T-helper 22 cell (primary cell): ENCODE measurements at regions not wholly inside any gene's neighbourhood (a gene's known extent, or its start where the extent isn't known, plus 50 kb on each side); places are given as distances from the start of the nearest gene placed in this dataset.

Source experiments
- DNase-seq: peaks from one replicate; pipeline ENCODE4 v3.0.0-alpha.2; 2020; ENCODE audit warnings: low read depth

GRCh38 chr22:48591286-48592065 lies 1236.2 kb downstream of the BRD1 start:
- DNase-seq = no peak

DNA sequence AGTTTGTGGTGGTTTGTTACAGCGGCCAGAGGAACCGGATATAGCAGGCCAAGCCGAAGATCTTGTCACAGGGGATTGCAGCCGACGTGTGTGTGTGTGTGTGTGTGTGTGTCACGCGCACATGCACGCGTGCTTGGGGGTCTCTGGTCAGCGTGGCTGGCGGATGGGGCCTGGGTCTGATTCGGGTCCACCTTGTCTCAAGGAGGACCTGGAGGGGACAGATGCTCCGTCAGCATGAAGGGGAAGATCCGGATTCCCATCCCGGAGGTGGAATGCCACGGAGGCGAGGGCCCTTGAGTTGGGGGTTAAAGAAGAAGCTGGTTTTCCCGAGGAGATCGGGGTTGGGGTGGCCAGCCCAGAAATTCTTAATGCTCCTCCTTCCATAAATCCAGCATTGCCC lies 1237.8 kb downstream of the BRD1 start:
- DNase-seq = no peak

GRCh38 chr22:48588878-48589450 lies 1238.7 kb downstream of the BRD1 start:
- no peak for DNase-seq

DNA sequence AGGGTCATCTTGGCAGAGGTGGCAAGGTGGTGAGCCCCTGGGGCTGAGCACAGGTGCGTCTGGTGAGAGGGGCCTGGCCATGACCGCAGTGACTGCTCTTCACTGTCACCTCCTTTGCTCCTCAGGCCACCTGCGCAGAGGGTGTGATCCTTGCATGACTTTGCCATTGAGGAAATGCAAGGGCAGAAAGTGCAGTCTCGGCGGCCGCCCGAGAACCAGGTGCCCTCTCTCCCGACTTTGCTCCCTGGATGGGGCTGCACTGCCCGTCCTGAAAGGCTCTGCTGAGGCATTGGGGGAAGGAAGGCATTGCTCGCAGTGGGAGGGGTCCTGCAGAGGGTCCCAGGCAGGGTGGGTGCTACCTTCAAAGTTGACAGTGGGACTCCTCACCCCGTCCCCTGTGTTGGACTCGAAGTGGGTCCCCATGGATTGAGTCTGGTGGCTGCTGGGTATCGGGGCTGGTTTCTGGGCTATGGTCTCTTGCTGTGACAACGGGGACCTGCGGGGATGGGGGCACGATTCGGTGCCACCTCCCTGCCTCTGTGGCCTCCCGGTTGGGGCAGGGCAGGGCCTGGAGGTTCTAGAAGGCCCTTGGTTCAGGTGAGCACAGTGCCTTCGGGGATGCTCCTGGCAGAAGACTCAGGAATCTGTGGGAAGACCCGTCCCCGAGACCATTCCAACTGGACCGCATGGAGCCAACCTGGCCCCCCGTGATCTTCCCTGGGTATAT lies 1239.4 kb downstream of the BRD1 start:
- no peak for DNase-seq

GRCh38 chr22:48587236-48587865 lies 1240.3 kb downstream of the BRD1 start:
- no peak for DNase-seq

DNA sequence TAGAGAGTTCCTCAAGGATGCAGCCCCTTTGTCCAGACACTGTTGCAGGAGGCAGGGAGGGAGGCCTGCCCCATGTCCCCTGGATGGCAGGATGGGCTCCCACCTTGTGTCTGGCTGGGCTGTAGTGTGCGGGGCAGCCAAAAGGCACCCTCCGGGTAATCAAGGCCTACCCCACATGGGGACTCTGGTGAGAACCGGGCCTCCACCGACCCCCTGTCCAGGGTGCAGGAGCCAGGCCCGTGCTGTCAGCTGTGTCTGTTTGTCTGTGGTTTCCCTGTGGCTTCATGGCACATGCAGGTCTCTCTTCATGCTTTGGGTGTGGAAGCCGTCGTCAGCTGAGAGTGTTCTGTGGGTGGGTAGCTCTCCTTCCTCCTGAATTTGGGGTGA lies 1240.9 kb downstream of the BRD1 start:
- no peak for DNase-seq

GRCh38 chr22:48585916-48586798 lies 1241.5 kb downstream of the BRD1 start:
- DNase-seq = no peak

DNA sequence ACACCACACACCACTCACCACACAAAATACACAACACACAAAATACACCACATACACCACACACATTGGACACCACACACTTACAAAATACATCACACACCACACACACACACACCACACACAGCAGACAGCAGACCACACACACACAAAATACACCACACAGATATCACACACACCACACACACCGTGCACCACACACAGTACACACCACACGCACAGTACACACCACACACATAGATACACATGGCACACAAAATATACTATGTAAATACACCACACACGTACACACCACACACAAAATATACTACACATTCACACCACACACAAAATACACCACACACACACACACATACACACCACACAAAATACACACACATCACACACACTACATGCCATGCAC lies 1243.5 kb downstream of the BRD1 start:
- no peak for DNase-seq

GRCh38 chr22:48581796-48582469 lies 1245.7 kb downstream of the BRD1 start:
- DNase-seq = no peak

DNA sequence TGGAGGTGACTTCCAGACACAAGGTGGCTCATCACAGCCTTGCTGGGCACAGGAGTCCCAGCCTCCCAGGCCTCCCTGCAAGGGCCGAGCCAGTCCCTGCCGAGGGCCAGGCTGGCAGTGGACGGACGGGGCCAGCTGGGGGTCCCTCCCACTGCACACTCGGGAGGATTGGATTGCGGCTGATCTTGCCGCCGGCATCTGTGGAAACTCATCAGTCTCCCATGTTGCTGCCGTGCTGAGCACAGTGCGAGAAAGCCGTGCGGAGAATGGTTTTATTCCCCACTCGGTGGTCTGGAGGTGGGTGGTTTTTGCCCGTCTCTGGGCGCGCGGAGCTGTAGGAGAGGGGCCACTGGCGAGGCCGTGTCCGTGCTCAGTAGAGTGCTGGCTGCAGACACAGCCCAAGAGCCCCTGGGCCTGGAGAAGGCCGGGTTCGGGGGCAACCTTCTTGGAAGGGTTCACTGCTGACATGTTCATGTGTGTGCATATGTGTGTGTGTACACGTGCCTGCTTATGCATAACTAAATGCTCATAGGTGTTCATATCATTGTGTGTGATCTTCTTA lies 1246.4 kb downstream of the BRD1 start:
- DNase-seq = no peak

GRCh38 chr22:48580481-48580970 lies 1247.1 kb downstream of the BRD1 start:
- no peak for DNase-seq

- DNase-seq = no peak
These were observed 1247.8 kb downstream of the BRD1 start for GRCh38 chr22:48579928-48580309.

- no peak for DNase-seq
These were observed 1248.4 kb downstream of the BRD1 start for GRCh38 chr22:48579043-48579927.

DNA sequence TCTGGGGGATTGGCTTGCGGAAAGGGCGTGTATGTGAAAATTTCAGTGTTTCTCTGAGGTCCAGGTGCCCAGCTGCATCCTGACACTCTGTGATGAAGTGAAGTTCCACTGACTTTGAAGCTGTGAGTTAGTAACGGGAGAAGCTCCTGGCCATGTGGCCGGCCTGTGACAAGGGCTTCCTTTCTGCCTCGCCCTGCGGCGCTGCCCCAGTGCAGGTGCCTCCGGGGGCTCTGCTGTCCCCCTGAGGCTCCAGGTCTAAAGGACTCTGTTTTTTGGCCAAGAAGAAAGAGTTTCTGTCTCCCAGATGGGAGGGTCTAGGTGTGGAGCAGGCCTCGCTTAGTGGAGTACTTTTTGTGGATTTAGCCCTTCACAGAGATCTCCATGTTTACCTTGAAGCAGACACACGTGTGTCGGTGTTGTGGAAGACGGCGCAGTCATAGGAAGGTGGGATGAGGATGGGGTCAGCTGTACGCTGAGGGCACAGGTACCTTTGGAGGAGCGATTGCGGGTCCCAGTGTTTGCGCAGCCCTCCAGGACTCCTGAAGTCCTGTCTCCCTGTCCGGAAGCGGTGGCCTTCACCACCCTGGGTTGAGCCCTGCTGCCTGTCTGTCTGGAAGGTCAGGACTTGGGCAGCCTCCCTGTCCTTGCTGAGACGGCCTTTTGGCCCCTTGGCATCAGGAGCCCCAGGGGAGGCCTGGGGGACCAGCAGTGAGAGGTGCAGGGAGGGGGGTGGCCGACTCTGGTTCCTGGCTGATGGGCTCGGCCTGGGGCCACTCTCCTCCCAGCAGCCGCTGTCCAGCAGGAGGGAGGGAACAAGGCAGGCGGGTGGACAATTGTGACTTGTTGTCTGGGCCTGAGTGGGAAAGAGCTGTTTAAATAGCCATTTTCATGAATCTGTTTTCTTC lies 1249.3 kb downstream of the BRD1 start:
- no peak for DNase-seq

DNA sequence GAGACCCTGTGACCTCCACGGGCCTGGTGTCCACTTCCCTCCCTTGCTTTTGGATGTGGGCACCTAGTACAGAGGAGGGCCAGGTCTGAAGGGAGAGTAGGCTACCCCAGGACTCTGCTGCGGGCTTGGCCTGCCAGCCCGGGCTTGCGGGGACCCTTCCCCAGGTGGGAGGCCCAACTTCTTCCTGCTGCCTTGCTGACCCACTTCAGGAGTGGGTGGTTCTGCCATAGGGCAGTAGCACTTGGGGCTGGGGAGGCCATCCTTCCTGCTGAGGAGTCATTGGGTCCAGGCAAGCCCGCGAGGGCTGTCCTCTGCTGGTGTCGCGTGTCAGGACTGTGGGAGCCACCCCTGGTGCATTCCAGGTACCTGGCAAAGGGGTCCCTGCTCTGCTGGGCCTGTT lies 1250.0 kb downstream of the BRD1 start:
- no peak for DNase-seq

- DNase-seq = no peak
These were observed 1250.5 kb downstream of the BRD1 start for GRCh38 chr22:48577014-48577690.

- no peak for DNase-seq
These were observed 1251.2 kb downstream of the BRD1 start for GRCh38 chr22:48576333-48577013.
